HG02759 (cell line): ENCODE measurements at regions not wholly inside any gene's neighbourhood (a gene's known extent, or its start where the extent isn't known, plus 50 kb on each side); places are given as distances from the start of the nearest gene placed in this dataset.

Experiments used
- ATAC-seq: cut with Tn5 transposase; IDR thresholded peaks from one replicate; pipeline ENCODE4 v1.9.1; 2021; ENCODE audit warnings: mild to moderate bottlenecking, moderate library complexity; ENCODE audit not compliant: unreplicated experiment

DNA sequence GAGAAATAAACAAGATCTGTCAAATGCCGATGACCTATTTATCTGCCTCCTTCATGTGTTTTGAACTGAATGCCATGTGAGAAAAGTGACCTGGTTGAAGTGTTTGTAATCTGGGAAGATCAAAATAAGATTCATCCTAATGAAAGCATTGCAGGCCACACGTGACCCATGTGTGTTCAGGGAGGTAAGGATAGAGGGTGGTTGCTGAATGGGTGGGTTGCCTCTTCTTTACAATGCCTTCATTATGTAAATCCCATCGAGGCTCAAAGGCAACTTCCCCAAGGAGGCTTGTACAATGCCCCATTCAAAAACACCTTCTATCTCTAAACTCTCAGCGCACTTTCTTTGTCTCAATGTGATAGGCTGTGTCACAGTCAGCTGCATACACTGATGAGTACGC lies 273.1 kb downstream of the LRATD1 start:
- no peak for ATAC-seq

DNA sequence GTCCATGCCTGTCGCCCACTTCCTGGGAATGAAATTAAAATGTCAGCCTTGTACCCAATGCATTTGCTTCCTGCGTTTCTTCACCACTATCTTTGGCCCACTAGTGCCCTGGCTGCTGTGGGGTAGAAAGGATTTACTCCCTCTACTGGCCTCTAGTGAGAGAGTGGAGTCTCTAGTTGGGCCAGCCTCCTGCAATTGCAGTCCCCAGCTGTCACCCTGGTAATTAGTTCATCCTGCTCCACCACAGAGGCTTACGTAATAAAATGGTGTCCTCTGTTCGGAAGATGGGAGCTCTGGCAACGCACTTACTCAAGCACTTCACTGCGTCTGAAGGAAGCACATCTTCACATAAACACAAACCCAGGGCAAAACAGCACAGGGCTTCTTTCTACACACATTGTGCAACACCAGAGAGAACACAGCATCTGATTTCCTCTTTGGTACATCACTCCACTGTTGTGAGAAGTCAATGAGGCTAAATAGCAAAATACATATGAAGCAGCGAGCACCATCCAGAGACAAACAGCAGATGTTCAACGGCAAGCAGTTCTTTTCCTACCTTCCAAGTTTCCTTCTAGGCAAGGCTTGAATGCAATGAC lies 274.6 kb downstream of the LRATD1 start:
- ATAC-seq, result no peak

DNA sequence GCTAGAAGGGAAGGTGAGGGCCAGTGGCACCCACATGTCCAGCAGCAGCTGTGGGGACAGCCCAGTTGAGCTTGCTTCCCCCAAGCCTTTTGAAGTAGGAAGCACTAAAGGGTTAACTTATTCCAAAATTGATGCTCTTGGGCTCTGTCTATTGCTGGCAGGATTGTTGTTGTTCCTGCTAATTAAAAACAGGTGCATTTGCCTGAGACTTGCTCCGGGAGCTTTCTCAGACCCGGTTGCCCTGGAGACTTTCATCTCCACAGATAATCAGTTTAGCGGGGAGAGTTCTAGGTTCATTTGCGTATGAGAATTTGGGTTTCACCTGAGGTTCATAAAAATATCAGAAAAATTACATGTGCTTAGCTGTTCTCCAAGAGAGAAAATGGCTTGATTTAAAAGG lies 277.3 kb downstream of the LRATD1 start:
- no peak for ATAC-seq

DNA sequence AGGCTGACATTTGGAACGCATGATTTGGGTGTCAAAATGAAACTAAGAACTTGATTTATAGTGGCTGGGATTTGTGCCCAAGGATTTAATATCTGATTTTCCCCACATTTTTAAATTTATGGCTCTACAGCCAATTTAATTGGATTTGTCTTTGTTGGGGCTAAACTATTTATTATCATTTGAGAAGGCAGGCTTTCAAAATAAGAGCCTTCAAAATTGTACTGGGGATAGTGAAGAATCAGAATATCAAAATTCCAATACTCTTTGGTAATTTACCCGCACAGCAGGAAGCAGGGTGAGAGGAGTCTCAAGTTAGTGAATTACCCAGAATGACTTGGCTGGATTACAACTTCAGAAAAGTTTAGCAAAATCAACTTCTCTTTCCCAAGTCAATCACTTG lies 278.1 kb downstream of the LRATD1 start:
- no peak for ATAC-seq

DNA sequence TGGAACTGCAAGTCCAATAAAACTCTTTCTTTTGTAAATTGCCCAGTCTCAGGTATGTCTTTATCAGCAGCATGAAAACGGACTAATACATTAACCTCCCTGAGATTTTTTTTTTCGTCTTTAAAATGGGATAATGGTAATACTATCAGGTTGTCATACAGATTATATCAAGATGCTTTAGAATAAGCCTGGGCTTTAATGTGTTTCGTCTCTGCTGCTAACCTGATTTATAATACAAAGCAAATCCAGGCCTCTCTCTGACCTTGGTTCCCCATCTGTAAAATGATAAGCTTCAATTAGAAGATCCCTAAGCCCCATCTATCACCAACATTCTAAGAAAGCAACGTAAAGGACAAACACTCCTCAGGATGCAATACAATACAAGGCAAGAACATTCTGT lies 283.5 kb downstream of the LRATD1 start:
- no peak for ATAC-seq

DNA sequence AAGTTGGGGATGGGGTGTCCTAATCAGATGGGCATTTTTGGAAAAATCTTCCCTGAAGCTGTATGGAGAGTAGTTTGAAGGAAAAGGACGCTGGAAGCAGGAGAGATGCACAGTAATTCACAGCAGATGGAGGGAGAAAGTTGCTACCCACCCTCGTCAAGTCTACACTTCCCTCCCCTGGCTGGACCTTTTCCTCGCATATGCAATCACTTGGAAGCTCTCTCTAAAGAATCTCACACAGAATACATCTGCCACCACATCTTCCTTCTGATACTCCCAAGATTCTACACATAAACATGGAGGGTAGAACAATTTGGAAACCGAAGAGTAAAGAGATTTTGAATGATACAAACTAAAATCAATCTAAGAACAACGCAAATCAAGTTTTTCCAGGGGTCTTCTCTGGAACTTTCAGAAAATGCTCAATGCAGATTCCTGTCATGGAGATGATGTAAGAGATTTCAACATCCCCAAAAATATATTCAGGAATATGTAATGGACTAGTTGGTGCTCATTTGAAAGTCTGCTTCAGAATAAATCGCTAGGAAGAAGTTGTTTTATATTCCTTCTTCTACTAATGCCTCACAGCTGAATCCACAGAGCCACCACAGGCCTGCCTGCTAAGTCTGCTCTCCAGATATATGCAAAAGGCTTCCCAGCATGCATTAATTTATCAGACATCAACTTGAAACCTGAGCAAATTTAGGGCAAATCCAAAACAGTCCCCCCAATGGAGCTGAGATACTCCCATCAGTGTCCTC lies 291.5 kb downstream of the LRATD1 start:
- ATAC-seq, result no peak

DNA sequence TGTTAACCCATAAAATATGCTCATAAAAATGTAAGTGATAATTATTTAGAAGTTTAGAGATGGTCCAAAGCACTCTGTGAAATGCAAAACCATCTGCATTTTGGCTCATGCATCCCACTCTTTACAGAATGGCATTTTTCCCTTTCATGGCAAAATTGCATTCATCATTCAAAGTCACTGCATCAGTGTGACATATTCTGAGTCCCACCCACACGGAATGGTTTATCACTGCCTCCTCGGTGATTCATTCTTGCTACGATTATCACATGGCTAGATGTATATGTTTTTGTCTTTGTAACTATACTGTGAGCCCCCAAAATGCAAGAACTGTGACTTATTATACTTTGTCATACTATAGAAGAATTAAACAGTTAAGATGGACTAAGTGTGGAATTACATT lies 293.0 kb downstream of the LRATD1 start:
- ATAC-seq, result no peak

DNA sequence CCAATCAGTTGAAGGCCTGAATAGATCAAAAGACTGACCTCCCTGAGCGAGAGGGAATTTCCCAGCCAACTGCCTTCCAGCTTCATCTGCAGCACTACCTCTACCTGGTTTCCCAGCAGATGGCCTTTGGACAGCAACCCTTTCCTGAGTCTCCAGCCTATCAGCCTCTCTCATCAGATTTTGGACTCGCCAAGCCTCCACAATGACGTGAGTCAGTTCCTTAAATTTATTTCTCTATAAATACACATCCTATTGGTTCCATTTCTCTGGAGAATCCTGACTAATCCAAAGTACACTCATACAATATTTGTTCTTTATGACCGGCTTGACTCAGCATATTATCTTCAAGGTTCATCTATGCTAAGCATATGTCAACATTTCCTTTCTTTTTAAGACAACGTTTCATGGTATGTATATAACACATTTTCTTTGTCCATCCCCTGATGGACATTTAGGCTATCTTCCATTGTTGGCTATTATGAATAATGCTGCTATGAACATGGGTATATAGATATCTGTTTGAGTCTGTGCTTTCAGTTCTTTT lies 294.6 kb downstream of the LRATD1 start:
- ATAC-seq, result no peak

DNA sequence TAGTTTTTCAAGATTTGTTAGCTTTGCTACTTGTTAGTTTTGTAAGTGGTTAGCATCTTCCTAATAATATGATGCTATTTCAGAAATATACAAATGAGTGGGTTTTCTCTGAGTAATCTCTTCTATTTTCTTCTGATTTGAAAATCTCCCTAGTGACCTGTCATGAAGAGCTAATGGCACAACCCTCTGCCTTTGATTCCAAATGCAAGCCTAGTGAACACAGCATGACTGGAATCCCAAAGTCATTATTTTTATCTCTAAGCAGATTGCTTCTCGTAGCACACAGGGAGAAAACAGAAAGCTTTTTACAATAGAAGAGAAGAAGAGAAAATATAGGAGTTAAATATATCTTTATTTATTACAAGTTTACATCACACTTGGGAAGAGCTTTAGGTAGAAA lies 295.5 kb downstream of the LRATD1 start:
- no peak for ATAC-seq

DNA sequence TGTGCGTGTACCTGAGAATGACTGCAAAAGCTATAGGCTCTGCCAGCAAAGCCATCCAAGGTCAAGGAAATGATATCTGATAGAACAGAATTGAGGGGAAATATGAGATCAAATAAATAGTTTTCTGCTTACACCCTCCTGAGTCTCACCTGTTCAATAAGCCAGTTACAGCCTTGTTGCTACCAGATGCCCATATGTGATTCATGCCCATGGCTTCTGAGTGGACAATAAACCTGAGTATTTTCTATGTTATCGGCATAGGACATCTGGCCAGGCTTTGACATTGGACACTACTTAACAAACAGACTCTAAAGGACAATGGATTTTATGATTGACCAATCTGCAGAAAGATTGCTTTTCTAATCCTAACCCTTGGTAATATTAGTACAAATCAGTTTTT lies 297.9 kb downstream of the LRATD1 start:
- ATAC-seq, result no peak

DNA sequence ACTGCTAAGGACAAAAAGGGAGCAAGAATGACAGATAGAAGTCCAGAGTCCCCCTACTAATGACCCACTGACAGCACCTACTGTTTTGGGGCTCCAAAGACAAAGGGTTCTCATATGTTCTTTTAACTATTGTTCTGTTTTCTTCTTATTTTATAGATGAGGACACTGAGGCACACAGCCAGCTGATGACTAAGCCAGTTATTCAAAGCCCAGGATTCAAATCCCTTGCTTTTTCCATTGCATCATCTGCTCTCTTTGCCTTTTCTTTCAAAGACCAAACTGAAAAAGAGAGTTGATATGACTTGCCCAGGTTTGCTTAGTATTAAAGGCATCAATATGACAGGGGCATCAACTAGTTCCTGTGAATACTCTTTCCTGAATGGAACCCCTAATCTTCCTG lies 299.8 kb downstream of the LRATD1 start:
- no peak for ATAC-seq

DNA sequence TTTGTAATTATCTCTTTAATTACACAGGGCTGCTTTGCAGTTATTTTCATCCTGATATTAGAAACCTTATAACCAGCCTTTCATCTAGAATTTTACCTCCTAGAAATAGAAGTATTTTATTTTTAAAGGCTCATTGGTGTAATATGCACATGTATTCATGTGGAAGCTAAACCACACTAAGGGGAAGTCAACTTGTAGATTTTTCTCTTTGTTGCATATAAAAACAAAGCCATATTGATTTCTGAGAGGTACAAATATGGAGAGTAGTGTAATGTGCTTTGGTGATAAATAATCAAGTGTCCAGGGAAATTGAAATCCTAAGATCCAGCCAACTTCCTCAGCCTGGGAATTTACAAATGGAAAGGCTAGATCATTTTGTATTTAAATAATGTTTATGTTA lies 301.2 kb downstream of the LRATD1 start:
- no peak for ATAC-seq

DNA sequence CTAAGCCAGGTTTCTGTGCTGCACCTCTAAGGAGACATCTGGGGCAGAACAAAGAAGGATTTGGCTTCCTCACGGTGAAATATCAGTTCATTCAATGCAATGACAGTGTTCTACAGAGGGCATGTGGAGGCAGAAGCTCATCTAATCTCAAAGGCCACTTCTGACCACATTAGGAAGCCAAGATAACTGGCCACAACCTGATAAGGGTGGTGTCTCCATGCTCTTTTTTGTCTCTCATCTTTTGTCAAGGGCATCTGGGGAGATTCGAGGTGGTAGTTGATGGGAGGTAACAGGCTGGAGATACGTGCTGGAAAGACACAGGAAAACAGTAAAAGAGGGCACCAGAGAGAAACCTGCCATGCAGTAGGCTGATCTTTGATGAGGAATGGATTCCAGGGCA lies 303.9 kb downstream of the LRATD1 start:
- no peak for ATAC-seq

DNA sequence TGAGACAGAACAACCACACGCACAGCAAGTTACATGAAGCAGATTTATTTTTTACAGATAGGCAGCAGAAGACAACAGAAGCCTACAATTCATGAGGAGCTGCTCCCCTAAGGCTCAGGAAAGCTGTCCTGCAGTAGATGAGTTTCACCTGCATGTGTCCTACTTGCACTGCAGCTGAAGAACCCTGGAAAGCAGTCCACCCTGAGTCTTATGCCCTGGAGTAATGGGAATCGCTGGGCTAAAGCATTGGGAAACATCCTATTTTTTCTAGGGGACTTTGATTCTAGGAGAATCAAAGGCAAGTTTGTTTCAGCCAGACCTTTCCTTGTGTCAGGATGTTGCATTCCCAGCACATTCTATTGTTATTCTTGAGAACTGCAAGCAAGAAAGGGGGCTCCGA lies 304.8 kb downstream of the LRATD1 start:
- no peak for ATAC-seq

DNA sequence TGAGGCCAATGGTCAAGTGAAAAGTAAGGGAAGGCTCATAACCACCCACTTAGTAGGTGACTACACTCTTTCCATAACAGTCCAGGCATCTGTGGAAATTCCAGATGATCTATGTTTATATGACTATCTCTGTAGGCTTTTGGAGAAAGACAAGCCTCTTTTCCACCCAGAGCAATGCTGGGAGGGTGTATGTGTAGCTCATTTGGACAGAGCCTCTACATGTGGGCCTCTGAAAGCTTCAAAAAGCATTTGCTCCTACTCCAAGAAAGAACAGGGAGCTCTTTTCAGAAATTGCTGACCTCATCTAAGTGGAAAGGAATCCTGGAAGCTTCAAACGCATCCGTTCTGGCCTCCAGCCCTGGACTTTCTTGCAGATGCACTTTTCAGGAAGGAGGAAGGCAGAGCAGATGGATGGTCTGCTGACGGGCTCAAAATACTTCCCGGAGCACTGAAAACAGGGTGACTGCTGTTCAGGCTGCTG lies 308.7 kb downstream of the LRATD1 start:
- ATAC-seq, result no peak

DNA sequence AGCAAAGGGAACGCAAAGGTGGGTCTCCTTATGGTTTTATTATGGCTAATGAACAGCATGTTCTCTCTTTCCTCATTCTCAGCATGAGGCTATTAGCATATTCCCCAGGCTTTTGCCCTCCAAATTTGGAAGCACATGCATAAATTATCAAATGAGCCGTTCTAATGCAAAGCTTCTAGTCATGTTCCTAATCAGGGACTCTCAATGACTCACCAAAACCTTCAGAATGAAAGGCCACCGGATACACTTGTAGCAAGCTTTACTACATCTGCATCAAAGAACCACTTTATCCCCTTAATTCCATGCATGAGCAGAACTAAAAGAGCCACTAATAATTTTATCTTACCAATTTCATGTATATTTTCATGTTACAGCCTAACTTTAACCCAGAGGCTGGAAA lies 310.5 kb downstream of the LRATD1 start:
- no peak for ATAC-seq

DNA sequence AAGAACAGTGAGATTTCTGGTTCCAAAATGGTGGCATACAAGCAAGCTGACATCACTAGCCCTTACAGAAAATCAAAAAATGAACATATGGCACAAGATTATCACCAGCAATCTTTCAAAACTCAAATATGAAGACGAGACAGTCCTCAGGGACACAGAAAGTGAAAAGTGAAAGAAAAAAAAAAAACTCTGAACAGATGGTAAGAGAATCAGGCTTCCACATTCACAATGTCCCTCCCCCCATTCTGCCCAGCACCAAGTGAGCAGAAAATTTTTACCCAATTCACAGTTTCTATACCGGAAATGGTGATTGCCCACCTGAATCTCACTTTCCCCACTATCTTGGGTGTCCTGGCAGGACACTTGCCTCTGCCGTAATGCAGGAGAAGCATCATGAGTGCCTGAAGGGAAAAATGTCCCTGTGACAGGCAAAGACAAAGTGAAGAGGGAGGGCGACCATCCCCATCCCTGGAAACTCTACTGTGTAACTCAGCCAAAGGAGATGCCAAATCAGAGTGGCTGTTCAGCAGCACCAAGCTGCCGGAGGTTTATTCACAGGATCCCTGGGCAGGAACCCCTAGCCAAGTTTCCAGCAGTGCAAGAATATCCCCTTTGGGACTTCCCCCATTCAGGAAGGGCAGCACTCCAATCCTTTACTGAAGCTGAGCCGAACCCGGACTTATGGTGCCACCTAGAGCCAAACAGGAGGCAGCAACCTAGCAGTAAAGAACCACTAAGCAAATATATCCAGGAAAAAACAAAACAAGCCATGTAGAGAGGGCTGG lies 312.2 kb downstream of the LRATD1 start:
- ATAC-seq, result no peak

DNA sequence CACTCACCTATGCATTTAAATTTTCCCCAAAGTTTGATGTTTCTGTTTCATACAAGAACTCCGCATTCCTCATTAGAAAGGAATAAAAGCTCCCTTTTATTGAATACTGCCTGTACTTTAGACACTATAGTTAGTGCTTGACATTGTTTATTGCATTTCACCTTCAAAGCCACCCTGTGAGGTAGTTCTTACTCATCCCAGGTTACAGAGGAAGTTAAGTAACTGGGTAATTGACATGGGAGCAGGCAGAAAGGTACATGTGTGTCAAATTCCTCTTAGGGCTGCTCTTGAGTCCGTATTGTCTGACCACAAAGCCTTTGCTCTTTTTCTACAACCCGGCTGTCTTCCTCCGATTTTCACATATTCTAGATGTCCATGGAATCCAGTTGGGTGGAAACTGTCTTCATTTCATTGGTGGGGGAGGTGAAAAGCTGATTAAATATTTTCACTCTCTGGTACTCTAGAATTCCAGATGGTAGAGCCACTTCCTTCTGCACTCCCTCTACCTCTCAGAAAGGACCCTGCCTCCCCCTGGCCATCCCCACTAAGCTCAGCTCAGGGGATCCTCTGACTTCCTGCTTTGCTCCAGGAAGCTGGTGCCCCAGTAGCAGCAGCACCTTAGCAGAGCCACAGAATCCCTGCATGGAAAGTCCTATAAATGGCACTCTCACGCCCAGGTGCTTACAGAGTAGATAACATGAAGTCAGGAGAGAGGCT lies 319.2 kb downstream of the LRATD1 start:
- no peak for ATAC-seq

DNA sequence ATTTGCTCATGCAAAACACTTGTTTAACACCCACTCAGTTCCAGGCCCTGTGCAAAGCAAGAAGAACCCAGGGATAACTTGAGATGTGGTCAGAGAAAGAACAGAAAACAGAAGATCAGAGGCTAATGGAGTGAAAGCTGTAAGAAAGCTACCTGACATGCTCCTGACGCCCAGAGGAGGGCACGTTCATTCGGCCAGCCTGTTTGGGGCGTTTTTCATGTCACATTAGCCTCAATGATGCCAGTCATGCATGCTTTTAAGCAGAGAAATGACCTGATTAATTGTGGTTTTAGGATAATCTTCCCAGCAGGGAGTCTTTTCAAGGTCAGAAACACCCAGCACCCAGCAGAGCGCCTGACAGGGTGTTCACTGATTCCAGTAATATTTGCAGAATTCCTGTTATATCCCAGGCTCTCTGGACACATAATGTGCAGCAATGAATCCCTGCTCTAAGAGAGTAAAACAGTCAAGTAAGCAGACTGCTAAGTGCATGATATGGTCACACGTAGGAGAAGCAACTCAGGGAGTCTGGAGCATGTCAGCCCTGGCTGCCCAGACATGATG lies 320.0 kb downstream of the LRATD1 start:
- no peak for ATAC-seq

DNA sequence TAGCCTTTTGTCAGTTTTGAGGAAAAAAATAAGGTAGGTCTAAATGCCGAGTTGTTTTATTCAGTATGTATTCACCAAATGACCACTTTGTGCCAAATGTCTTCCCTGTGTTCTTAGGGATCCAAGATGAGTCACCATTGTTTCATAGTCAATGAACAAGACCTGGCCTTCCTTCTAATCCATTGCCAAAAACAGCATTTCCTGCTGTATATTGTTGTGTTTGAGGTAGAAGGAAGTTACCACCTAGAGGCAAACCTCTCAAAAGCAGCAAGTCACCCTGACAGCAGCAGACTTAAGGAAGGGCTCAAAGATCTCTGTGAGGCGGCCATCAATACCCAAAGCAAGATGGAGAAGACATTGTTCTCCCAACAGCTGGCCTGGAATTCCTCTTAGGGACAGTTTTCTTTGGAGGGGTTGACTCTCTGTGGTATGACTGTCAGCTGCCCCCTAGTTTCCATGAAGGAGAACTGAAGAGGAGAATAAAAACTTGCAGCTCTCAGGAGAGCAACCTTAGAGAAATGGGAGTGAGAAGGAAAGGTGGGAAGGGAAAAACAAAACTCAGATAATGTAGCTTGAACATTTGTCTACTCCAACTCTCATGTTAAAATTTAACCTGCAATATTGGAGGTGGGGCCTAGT lies 328.3 kb downstream of the LRATD1 start:
- ATAC-seq, result no peak
